Umbilical cord (tissue), 1 donor: ENCODE measurements at regions not wholly inside any gene's neighbourhood (a gene's known extent, or its start where the extent isn't known, plus 50 kb on each side); places are given as distances from the start of the nearest gene placed in this dataset.
"Not testable (repeated sequence)": the region's sequence is repeated elsewhere in the genome, so short reads cannot be mapped to it uniquely, and the experiment has no call there.

Experiments used
- DNase-seq: peaks from one replicate; pipeline ENCODE4 v3.0.0-alpha.2; 2015; ENCODE audit warnings: low spot score

DNA sequence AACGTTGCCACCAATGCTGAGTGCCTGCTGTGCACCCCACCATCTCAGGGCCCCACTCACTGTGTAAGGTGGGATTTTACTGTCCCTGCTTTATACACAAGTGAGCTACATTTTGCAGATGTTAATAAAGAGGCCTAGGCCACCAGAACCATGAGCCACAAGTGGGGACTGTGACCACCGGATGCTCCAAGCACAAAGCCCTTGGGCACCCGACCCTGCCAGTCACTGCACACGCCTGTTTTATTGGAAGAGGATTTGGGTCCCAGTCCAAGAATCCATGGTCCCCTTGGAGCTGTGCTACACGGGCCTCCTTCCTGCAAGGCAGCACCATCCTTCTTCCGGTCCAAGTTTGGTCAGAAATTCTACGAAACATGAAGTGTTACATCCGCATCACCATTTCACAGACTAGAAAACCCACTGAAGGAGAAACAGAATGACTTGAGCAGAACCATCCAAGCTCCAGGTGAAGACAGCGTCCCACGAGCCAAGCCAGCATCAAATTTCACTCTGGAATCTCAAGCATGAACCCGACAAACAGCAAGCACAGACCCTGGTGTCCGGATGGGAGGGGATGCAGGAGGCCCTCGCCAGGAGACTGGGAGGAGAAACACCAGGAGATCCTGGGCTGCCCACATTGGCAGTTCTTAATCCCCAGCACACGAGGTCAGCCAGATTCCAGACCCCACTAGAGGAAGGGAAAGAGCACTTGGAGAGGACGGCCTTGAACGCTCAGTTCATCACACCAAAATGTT is 226.9 kb downstream of the DLL1 start:
- peak; percentile 50 for DNase-seq

DNA sequence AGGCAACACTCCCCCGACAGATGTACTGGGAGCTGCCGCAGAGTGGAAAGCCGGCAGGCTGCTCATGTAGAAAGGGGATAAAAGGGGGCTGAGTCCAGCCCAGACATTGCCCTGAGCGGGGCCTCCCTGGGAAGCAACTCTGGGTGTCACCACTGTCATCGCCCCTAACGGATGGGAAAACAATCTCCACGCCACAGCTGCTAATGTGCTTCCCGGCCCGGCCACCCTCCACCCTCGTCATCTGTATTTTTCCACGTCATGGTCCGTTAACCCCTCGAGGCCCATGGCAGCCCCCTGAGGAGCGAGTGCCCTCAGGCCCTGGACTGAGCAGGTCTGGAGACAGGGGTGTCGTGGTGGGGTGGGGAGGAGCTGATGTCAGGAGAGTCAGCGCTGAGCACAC is 227.4 kb downstream of the DLL1 start:
- DNase-seq = no peak

DNA sequence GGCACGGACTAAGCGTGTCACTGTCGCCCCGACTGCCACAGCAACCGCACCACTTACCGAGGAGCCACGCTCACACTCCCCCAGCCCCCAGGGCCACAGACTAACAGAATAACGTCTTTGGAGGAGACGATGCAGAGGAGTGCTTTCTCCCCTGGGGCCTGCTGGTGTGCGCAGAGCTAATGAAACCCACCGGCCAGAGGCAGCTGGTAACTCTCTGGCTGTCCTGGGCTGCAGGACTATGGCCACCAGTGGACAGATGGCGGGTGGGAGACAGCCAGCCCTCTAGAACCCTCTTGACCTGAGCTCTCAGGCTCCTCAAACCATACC is 228.0 kb downstream of the DLL1 start:
- DNase-seq = no peak

DNA sequence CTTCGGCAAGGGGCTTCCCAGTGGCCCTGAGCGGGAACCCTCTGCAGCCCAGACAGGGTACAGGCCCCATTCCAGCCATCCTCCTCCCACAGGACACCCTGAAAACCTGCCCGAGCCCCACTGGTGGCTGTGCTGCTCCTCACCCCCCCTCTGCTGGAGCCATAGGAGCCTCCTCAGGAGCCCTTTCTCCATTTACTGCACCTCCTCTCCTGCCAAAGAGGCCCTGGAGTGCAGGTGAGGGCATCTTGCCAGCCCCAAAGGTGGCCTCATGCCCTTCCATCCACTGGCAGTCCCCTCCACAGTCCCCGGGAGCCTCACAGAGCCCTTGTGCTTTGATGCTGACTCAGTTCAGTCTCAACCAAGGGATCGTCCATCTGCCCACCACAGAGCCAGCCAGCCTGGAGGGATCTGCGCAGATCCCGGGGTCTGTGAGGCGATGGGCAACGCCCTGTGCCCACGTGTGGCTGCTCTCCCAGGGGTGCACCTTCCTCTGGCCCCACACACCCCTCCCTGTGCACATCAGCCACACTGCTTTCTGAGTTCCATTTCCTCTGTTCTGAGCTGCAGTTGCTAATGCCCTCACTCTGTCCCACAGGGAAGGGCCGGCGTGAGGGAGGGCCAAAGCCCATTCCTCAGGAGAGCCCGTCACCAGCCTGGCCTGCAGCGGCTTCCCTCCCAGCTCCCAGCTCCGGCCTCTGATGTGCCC is 228.5 kb downstream of the DLL1 start:
- peak; percentile 9 for DNase-seq

GRCh38 chr6:170058878-170059485 is 231.9 kb downstream of the DLL1 start:
- no peak for DNase-seq

DNA sequence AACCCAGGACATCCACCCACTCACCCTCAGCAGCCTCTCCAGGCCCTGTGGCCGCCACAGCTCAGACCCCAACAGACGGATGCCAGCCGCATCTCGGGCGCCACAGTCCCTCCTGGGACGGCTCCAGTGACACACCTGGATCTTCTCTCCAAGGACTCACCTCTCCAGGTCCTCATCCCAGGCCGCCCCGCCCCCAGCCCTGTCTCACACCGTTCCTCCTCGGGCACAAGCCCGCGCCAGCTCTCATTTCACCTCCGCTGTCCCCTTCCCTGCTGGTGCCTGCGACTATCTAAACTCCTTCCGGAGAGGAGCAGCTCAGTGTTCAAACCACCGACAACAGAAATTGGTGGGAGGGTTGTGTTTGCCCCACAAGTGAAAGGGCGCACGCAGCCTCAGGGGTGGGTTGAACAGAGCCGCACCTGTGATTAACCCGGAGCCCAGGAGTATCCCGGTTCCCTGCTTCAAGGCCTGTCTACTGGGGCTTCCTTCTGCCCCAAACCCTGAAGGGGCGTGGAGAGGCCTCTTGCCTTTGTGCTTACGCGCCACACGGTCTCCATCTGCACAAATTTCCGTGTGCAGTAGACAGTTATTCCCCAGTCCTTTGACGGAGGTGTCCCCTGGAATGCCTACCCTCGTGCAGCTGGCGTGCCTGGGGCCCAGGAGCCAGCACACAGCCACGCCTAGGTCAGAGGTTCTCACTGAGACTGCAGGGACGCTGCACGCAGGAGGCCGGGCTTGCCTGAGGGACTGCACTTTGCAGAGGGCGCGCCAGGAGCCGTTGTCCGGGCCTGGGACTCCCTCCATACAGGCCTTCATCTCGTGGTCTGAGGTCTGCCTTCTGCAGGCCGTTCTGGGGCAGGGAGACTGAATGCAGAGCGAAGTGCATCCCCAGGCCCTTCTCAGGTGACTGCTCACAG is 232.7 kb downstream of the DLL1 start:
- DNase-seq = no peak

GRCh38 chr6:170057034-170057734 is 233.7 kb downstream of the DLL1 start:
- no peak for DNase-seq

GRCh38 chr6:170056278-170056711 is 234.6 kb downstream of the DLL1 start:
- no peak for DNase-seq

DNA sequence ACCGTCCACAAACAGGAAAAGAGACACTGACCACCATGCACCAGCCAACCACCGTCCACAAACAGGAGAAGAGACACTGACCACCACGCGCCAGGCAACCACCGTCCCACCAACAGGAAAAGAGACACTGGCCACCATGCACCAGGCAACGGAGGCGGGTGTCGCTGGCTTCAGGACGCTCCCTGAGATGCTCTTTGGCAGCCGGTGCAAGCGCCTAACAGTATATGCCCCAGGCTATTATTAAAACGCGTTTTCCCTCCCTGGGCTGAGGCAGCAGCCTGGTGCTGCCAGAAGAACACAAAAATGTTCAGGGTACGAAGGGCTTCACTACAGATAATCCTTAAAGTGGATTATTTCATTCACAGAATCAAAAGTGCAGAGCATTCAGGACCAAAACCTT is 235.1 kb downstream of the DLL1 start:
- DNase-seq = not testable (repeated sequence)

DNA sequence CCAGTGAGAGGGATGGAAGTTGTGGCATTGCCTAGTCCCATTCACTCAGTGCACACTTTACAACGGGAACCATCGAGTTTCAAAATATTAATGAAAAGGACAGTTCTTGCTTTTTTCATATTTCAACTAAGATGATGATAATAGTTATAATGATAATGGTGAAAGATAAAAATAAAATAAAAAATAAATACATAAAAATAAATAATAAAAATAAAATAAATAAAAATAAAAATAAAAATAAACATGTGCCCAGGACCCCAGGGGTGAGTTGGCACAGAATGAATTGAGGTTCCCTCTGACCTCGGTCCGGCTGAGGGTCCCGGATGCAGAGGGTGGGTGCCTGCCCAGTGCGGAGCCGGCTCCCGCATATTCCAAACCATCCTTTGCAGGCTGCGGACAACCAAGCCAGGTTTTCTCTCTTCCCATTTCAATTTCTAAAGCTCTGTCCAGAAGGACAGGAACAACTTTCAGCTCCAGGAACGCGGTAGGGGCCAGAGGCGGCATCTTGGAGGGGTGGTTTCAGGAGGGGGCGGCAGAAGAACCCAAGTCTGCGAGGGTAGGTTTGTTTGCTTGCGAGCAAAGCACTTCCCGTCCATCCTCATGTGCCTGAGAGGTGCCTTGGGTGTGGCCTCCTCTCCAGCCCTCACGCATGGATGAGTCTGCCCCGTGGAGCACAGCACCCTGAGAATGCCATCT is 236.8 kb downstream of the DLL1 start:
- DNase-seq = no peak

- no peak for DNase-seq
These were observed 237.7 kb downstream of the DLL1 start for GRCh38 chr6:170052991-170053821.

GRCh38 chr6:170051229-170052172 is 239.4 kb downstream of the DLL1 start:
- no peak for DNase-seq

- no peak for DNase-seq
These were observed 240.3 kb downstream of the DLL1 start for GRCh38 chr6:170050591-170051041.

- DNase-seq = peak; percentile 94
These were observed 241.0 kb downstream of the DLL1 start for GRCh38 chr6:170049641-170050561.

DNA sequence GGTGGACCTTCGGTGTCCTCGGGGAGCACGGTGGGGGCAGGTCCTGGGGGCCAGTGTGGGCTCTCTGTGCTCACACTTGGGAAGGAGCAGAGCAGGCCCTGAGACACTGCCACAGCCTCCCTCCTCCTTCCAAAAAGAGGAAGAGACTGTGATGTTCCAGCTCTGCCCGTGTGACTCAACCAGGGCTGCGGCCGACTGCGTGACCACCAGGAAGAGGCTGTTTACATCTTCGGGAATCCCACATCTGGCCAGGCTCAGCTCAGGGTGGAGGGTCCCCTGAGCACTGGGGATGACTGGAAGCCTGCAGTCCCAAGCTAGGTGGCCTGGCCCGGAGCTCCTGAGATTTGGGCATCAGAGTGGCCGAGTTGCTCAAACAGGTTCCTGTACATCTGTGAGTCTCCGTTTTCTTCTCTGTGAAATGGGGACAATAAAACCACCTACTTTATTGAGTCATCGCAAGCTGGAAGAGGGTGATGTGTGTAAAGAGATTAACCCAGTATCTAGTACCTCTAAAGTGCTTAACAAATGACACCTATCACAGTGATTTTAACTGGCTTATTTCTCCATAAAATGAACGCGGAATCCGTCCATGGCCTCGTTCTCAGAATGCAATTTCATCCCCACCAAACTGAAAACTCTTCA is 242.1 kb downstream of the DLL1 start:
- no peak for DNase-seq

- no peak for DNase-seq
These were observed 243.1 kb downstream of the DLL1 start for GRCh38 chr6:170047823-170048222.
